GM18951 (cell line): ENCODE measurements at regions not wholly inside any gene's neighbourhood (a gene's known extent, or its start where the extent isn't known, plus 50 kb on each side); places are given as distances from the start of the nearest gene placed in this dataset.

Experiments
- POLR2A ChIP-seq: IDR thresholded peaks from 4 replicates; pipeline ENCODE4 v1.6.1; 2011; ENCODE audit warnings: mild to moderate bottlenecking; ENCODE audit not compliant: insufficient read length, insufficient read depth; ENCODE audit errors: extremely low read depth
- in situ Hi-C: fragments of 300-500 bp; cut with MboI; formaldehyde crosslinking; loops from one replicate; pipeline ENCODE4 v1.12.0; 2022; ENCODE audit warnings: low sequenced_read_pairs, mixed read lengths, inconsistent platforms; ENCODE audit not compliant: unreplicated experiment

GRCh38 chr1:96634883-96635282, 86.7 kb upstream of the PTBP2 start:
- no peak for TF ChIP-seq POLR2A
- in situ Hi-C loops, result no loop called here

- TF ChIP-seq POLR2A, result no peak
These were observed 80.3 kb upstream of the PTBP2 start for GRCh38 chr1:96641282-96641681.

GRCh38 chr1:96643519-96643918, 78.1 kb upstream of the PTBP2 start:
- TF ChIP-seq POLR2A, result no peak
- in situ Hi-C loops, result no loop called here

More at GRCh38 chr1:96641282-96641681, 80.3 kb upstream of the PTBP2 start:
- in situ Hi-C loops, result no loop called here

GRCh38 chr1:96649301-96649700, 72.3 kb upstream of the PTBP2 start:
- no peak for TF ChIP-seq POLR2A
- in situ Hi-C loops, result no loop called here

- in situ Hi-C loops, result no loop called here
- no peak for TF ChIP-seq POLR2A
These were observed 70.1 kb upstream of the PTBP2 start for GRCh38 chr1:96651517-96651916.

GRCh38 chr1:96660051-96660450, 61.5 kb upstream of the PTBP2 start:
- in situ Hi-C loops, result no loop called here

GRCh38 chr1:96660503-96660902, 61.1 kb upstream of the PTBP2 start:
- in situ Hi-C loops, result no loop called here
- TF ChIP-seq POLR2A, result no peak

More at GRCh38 chr1:96660051-96660450, 61.5 kb upstream of the PTBP2 start:
- no peak for TF ChIP-seq POLR2A
